Activated naive CD8-positive, alpha-beta T cell treated with anti-CD3 and anti-CD28 coated beads, Interleukin-2, amount 10 ng/mL, durations not matched to agents 7 days and 5 days (primary cell): ENCODE measurements at regions not wholly inside any gene's neighbourhood (a gene's known extent, or its start where the extent isn't known, plus 50 kb on each side); places are given as distances from the start of the nearest gene placed in this dataset.

Experiments
- ATAC-seq: fragments of 150-1000 bp; cut with Tn5 transposase; one replicate; pipeline ENCODE4 v1.10.0; 2021; ENCODE audit warnings: low read depth, moderate library complexity
- POLR2A ChIA-PET: fragments of 350-600 bp; sonication (Branson Sonifier 250); formaldehyde crosslinking; loops from one replicate; lab custom pipeline; 2021; ENCODE audit warnings: antibody characterized with exemption; lab: Charles Lee
- DNase-seq: peaks from one replicate; pipeline ENCODE4 v3.0.0; 2021
- H3K27ac Mint-ChIP-seq: one replicate; pipeline ENCODE4 v1.8.0; 2022; ENCODE audit warnings: mild to moderate bottlenecking, mixed read lengths
- H3K27me3 Mint-ChIP-seq: one replicate; pipeline ENCODE4 v1.8.0; 2022; ENCODE audit warnings: mild to moderate bottlenecking, moderate library complexity, mixed read lengths
- H3K36me3 Mint-ChIP-seq: one replicate; pipeline ENCODE4 v1.8.0; 2021; ENCODE audit warnings: mild to moderate bottlenecking, mixed read lengths
- H3K4me1 Mint-ChIP-seq: one replicate; pipeline ENCODE4 v1.8.0; 2021; ENCODE audit warnings: mixed read lengths
- H3K4me3 Mint-ChIP-seq: one replicate; pipeline ENCODE4 v1.8.0; 2022; ENCODE audit warnings: mild to moderate bottlenecking, moderate library complexity, mixed read lengths
- H3K9me3 Mint-ChIP-seq: one replicate; pipeline ENCODE4 v1.8.0; 2021; ENCODE audit warnings: mixed read lengths

- peaks cover 8% of the 10 kb centered on the region for H3K4me1 Mint-ChIP-seq
- no peaks in the 10 kb centered on the region for H3K9me3 Mint-ChIP-seq
- ATAC-seq (no peak), DNase-seq (no peak)
- no peaks in the 10 kb centered on the region for H3K36me3 Mint-ChIP-seq
- H3K27ac Mint-ChIP-seq, result no peak overlapping the region
- peaks cover 2% of the 10 kb centered on the region for H3K27me3 Mint-ChIP-seq
- POLR2A ChIA-PET, result no interaction called here
- H3K4me3 Mint-ChIP-seq, result no peak overlapping the region
These were observed 114.0 kb downstream of the DACT1 start for GRCh38 chr14:58751788-58752187.

GRCh38 chr14:58752289-58752688, 114.5 kb downstream of the DACT1 start:
- no peak for ATAC-seq
- Mint-ChIP-seq H3K27me3 (peaks cover 2% of the 10 kb centered on the region), H3K4me3 (no peak overlapping the region), H3K36me3 (no peaks in the 10 kb centered on the region), H3K9me3 (no peaks in the 10 kb centered on the region), H3K27ac (no peak overlapping the region), H3K4me1 (peaks cover 8% of the 10 kb centered on the region)
- POLR2A ChIA-PET, result no interaction called here
- DNase-seq, result no peak

- H3K4me1 Mint-ChIP-seq, result peaks cover 8% of the 10 kb centered on the region
- no peak overlapping the region for H3K4me3 Mint-ChIP-seq
- H3K36me3 Mint-ChIP-seq, result no peaks in the 10 kb centered on the region
- H3K9me3 Mint-ChIP-seq, result no peaks in the 10 kb centered on the region
- POLR2A ChIA-PET, result no interaction called here
- DNase-seq, result no peak
- no peak for ATAC-seq
- H3K27me3 Mint-ChIP-seq, result peaks cover 2% of the 10 kb centered on the region
- H3K27ac Mint-ChIP-seq, result no peak overlapping the region
These were observed 115.0 kb downstream of the DACT1 start for GRCh38 chr14:58752771-58753201.

- peaks cover 4% of the 10 kb centered on the region for H3K27me3 Mint-ChIP-seq
- POLR2A ChIA-PET, result no interaction called here
- no peaks in the 10 kb centered on the region for H3K36me3 Mint-ChIP-seq
- ATAC-seq (no peak), DNase-seq (no peak)
- no peaks in the 10 kb centered on the region for H3K4me1 Mint-ChIP-seq
- no peaks in the 10 kb centered on the region for H3K9me3 Mint-ChIP-seq
- no peak overlapping the region for H3K27ac Mint-ChIP-seq
- no peak overlapping the region for H3K4me3 Mint-ChIP-seq
These were observed 117.5 kb downstream of the DACT1 start for GRCh38 chr14:58755031-58755925.

GRCh38 chr14:58760121-58760520, 122.4 kb downstream of the DACT1 start:
- no peak for ATAC-seq
- Mint-ChIP-seq H3K27me3 (peaks cover 4% of the 10 kb centered on the region), H3K36me3 (no peaks in the 10 kb centered on the region), H3K4me1 (no peaks in the 10 kb centered on the region), H3K9me3 (no peaks in the 10 kb centered on the region), H3K4me3 (no peak overlapping the region), H3K27ac (no peak overlapping the region)
- POLR2A ChIA-PET, result no interaction called here
- no peak for DNase-seq

GRCh38 chr14:58762629-58763028, 124.9 kb downstream of the DACT1 start:
- Mint-ChIP-seq H3K9me3 (no peaks in the 10 kb centered on the region), H3K36me3 (no peaks in the 10 kb centered on the region), H3K4me3 (no peak overlapping the region), H3K27me3 (peaks cover 4% of the 10 kb centered on the region), H3K27ac (no peak overlapping the region), H3K4me1 (no peaks in the 10 kb centered on the region)
- ATAC-seq (no peak), DNase-seq (no peak)
- POLR2A ChIA-PET, result no interaction called here

GRCh38 chr14:58763210-58763609, 125.4 kb downstream of the DACT1 start:
- ATAC-seq (no peak), DNase-seq (no peak)
- POLR2A ChIA-PET, result no interaction called here
- Mint-ChIP-seq H3K9me3 (no peaks in the 10 kb centered on the region), H3K4me1 (no peaks in the 10 kb centered on the region), H3K27me3 (peaks cover 4% of the 10 kb centered on the region), H3K27ac (no peak overlapping the region), H3K4me3 (no peak overlapping the region), H3K36me3 (no peaks in the 10 kb centered on the region)

GRCh38 chr14:58765418-58765831, 127.7 kb downstream of the DACT1 start:
- H3K36me3 Mint-ChIP-seq, result no peaks in the 10 kb centered on the region
- peaks cover 2% of the 10 kb centered on the region for H3K27me3 Mint-ChIP-seq
- no peak for ATAC-seq
- POLR2A ChIA-PET, result no interaction called here
- H3K9me3 Mint-ChIP-seq, result no peaks in the 10 kb centered on the region
- no peak overlapping the region for H3K27ac Mint-ChIP-seq
- H3K4me3 Mint-ChIP-seq, result no peak overlapping the region
- DNase-seq, result no peak
- no peaks in the 10 kb centered on the region for H3K4me1 Mint-ChIP-seq

GRCh38 chr14:58765843-58766242, 128.1 kb downstream of the DACT1 start:
- Mint-ChIP-seq H3K27ac (no peak overlapping the region), H3K27me3 (no peaks in the 10 kb centered on the region), H3K36me3 (no peaks in the 10 kb centered on the region), H3K4me3 (no peak overlapping the region), H3K9me3 (no peaks in the 10 kb centered on the region), H3K4me1 (no peaks in the 10 kb centered on the region)
- POLR2A ChIA-PET, result no interaction called here
- DNase-seq (no peak), ATAC-seq (no peak)

- no peak for DNase-seq
- Mint-ChIP-seq H3K4me1 (no peaks in the 10 kb centered on the region), H3K9me3 (no peaks in the 10 kb centered on the region), H3K4me3 (no peak overlapping the region), H3K27me3 (no peaks in the 10 kb centered on the region), H3K36me3 (no peaks in the 10 kb centered on the region), H3K27ac (no peak overlapping the region)
- POLR2A ChIA-PET, result no interaction called here
- no peak for ATAC-seq
These were observed 131.4 kb downstream of the DACT1 start for GRCh38 chr14:58769011-58769643.

- Mint-ChIP-seq H3K4me3 (no peak overlapping the region), H3K27me3 (no peaks in the 10 kb centered on the region), H3K27ac (no peak overlapping the region), H3K4me1 (no peaks in the 10 kb centered on the region), H3K36me3 (no peaks in the 10 kb centered on the region), H3K9me3 (no peaks in the 10 kb centered on the region)
- DNase-seq (no peak), ATAC-seq (no peak)
- POLR2A ChIA-PET, result no interaction called here
These were observed 132.0 kb downstream of the DACT1 start for GRCh38 chr14:58769771-58770170.

GRCh38 chr14:58770491-58770982, 132.8 kb downstream of the DACT1 start:
- Mint-ChIP-seq H3K4me1 (no peaks in the 10 kb centered on the region), H3K27me3 (no peaks in the 10 kb centered on the region), H3K9me3 (no peaks in the 10 kb centered on the region), H3K36me3 (no peaks in the 10 kb centered on the region), H3K4me3 (no peak overlapping the region), H3K27ac (no peak overlapping the region)
- ATAC-seq (no peak), DNase-seq (no peak)
- POLR2A ChIA-PET, result no interaction called here

GRCh38 chr14:58771016-58771415, 133.3 kb downstream of the DACT1 start:
- no peaks in the 10 kb centered on the region for H3K4me1 Mint-ChIP-seq
- H3K9me3 Mint-ChIP-seq, result no peaks in the 10 kb centered on the region
- H3K36me3 Mint-ChIP-seq, result no peaks in the 10 kb centered on the region
- ATAC-seq, result no peak
- H3K27me3 Mint-ChIP-seq, result no peaks in the 10 kb centered on the region
- H3K27ac Mint-ChIP-seq, result no peak overlapping the region
- DNase-seq, result no peak
- POLR2A ChIA-PET, result no interaction called here
- H3K4me3 Mint-ChIP-seq, result no peak overlapping the region

GRCh38 chr14:58772116-58772515, 134.4 kb downstream of the DACT1 start:
- H3K27ac Mint-ChIP-seq, result no peak overlapping the region
- DNase-seq (no peak), ATAC-seq (no peak)
- no peaks in the 10 kb centered on the region for H3K9me3 Mint-ChIP-seq
- no peaks in the 10 kb centered on the region for H3K36me3 Mint-ChIP-seq
- no peak overlapping the region for H3K4me3 Mint-ChIP-seq
- H3K27me3 Mint-ChIP-seq, result no peaks in the 10 kb centered on the region
- no peaks in the 10 kb centered on the region for H3K4me1 Mint-ChIP-seq
- POLR2A ChIA-PET, result no interaction called here
